SJSA1 (cell line): ENCODE measurements at regions not wholly inside any gene's neighbourhood (a gene's known extent, or its start where the extent isn't known, plus 50 kb on each side); places are given as distances from the start of the nearest gene placed in this dataset.

ENCODE experiments used
- DNase-seq, 2 experiments: peaks; one replicate each; pipeline ENCODE4 v3.0.0-alpha.2; 2015 to 2020; ENCODE audit warnings: low spot score in 2 of 2, low read depth in 1 of 2
- H3K27ac ChIP-seq: fragments of 250-450 bp; sonication (Bioruptor Pico); 2 replicates; pipeline ENCODE4 v1.5.1; 2020; ENCODE audit warnings: mild to moderate bottlenecking, moderate library complexity
- H3K27me3 ChIP-seq: fragments of 250-450 bp; sonication (Bioruptor Pico); replicated peaks from 2 replicates; pipeline ENCODE4 v1.5.1; 2020; ENCODE audit warnings: mild to moderate bottlenecking, moderate library complexity
- H3K36me3 ChIP-seq: fragments of 250-450 bp; sonication (Bioruptor Pico); 2 replicates; pipeline ENCODE4 v1.5.1; 2020; ENCODE audit warnings: mild to moderate bottlenecking
- H3K4me1 ChIP-seq: fragments of 250-450 bp; sonication (Bioruptor Pico); replicated peaks from 2 replicates; pipeline ENCODE4 v1.6.1; 2021; ENCODE audit warnings: mild to moderate bottlenecking
- H3K4me3 ChIP-seq: fragments of 250-450 bp; sonication (Bioruptor Pico); 2 replicates; pipeline ENCODE4 v1.5.1; 2020; ENCODE audit warnings: mild to moderate bottlenecking
- H3K9me3 ChIP-seq: fragments of 250-450 bp; sonication (Bioruptor Pico); replicated peaks from 2 replicates; pipeline ENCODE4 v1.5.1; 2020; ENCODE audit warnings: mild to moderate bottlenecking

DNA sequence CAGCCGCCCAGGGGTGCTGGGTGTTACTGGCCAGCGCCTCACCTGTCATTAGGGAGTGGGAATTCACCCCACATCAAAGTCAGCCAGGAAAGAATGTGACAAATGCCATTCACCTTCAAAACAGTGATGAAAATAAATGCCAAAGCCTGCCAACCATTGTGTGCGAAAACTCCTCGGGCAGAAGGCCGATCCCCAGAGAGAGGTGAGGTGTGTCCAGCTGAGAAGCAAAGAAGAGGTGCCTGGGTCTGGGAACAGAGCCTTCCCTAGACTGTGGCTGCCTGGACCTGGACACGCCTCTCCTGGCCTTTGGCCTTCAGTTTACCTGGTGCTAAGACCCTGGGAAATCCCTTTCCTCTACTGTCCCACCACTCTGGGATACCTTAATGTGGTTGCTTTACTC lies 142.7 kb downstream of the CYP26B1 start:
- Histone ChIP-seq H3K9me3 (no peaks in the 10 kb centered on the region), H3K36me3 (no peaks in the 10 kb centered on the region), H3K27ac (no peak overlapping the region), H3K27me3 (no peaks in the 10 kb centered on the region), H3K4me1 (no peaks in the 10 kb centered on the region), H3K4me3 (no peak overlapping the region)
- DNase-seq = no peak

GRCh38 chr2:72004201-72004915 lies 143.3 kb downstream of the CYP26B1 start:
- Histone ChIP-seq H3K4me1 (no peaks in the 10 kb centered on the region), H3K9me3 (no peaks in the 10 kb centered on the region), H3K27me3 (no peaks in the 10 kb centered on the region), H3K36me3 (no peaks in the 10 kb centered on the region), H3K4me3 (no peak overlapping the region), H3K27ac (no peak overlapping the region)
- DNase-seq = no peak

DNA sequence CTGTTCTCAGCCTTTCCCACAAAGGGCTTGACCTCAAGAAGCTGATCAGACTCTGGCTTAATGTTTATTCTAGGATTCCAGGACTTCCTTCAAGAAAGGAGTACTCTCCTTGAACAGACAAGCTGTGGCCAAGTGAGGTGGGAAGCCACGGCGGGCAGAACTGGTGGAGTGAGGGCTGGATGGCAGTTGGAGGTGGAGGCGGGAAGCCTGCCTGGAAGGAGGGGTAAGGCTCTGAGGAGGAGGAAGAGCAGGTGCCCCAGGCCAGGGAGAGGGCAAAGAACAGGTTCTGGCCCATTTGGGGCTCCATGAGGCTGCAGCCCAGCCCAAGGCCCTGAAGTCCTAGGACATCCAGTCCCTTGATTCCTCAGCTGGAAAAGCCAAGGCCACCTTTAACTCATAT lies 143.9 kb downstream of the CYP26B1 start:
- no peak for DNase-seq

GRCh38 chr2:72003124-72003523 lies 144.5 kb downstream of the CYP26B1 start:
- no peak overlapping the region for H3K27ac ChIP-seq
- H3K4me1 ChIP-seq = no peaks in the 10 kb centered on the region
- no peak for DNase-seq
- H3K9me3 ChIP-seq = no peaks in the 10 kb centered on the region
- H3K4me3 ChIP-seq = no peak overlapping the region
- H3K27me3 ChIP-seq = no peaks in the 10 kb centered on the region
- H3K36me3 ChIP-seq = no peaks in the 10 kb centered on the region

More for the DNA sequence above, 143.9 kb downstream of the CYP26B1 start:
- Histone ChIP-seq H3K4me3 (no peak overlapping the region), H3K4me1 (no peaks in the 10 kb centered on the region), H3K36me3 (no peaks in the 10 kb centered on the region), H3K27me3 (no peaks in the 10 kb centered on the region), H3K27ac (no peak overlapping the region), H3K9me3 (no peaks in the 10 kb centered on the region)

DNA sequence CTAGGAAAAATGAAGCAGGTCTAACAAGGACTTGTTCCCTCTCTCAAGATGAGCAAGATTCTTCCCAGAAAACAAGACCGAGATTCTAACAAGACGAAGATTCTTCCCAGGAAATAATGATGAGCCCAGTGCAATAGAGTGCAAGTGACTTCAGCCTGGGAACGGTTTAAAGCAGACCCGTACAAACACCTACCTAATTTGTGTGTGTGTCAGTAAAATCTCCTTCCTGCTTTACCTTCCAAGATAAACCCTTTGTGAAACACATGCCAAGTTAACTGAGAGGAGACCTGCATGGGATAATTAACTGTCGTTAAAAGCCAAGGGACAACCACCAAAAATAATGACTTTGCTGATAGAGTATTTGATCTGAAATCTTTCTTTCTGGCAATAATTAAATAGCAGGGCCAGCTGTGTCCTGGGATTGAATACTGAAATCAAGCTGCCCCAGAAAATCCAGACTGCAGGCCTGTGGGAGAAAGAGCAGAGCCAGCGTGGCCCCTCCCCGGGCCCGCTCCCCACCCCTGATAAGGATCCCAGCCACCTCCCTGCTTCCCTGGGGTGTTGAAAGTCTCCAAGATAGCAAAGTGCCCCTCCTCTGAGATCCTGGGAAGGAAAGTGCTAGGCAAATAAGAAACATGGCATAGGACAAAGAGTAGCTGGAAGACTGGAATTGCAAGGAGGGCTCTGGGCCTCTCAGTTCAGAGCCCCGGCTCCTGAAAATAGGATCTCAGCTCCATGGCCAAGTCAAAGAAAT lies 145.5 kb downstream of the CYP26B1 start:
- no peaks in the 10 kb centered on the region; the same call in 1 of the 2 replicates for H3K27me3 ChIP-seq
- no peaks in the 10 kb centered on the region for H3K9me3 ChIP-seq
- H3K4me3 ChIP-seq = no peak overlapping the region
- no peaks in the 10 kb centered on the region for H3K36me3 ChIP-seq
- no peak for DNase-seq
- no peaks in the 10 kb centered on the region for H3K4me1 ChIP-seq
- no peak overlapping the region for H3K27ac ChIP-seq

GRCh38 chr2:72000110-72000509 lies 147.6 kb downstream of the CYP26B1 start:
- H3K36me3 ChIP-seq = no peaks in the 10 kb centered on the region

DNA sequence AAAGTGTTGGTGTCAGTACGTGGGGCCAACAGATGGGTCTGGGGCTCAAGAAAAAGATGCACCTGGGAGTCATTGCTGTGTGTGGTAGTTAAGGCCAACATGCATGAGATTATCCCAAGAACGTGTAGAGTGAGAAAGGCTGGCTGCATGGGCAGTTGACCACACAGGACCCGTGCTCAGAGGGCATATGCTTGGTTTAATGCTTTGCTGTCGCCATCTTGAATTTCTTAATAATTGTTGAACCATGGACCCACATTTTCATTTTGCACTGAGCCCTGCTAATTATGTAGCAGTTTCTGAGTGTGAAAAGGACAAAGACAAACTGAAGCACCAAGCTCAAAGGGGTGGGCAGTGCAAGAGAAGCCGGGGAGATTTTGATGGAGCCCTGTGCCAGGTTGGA lies 148.1 kb downstream of the CYP26B1 start:
- H3K4me3 ChIP-seq = no peak overlapping the region
- DNase-seq = no peak
- no peak overlapping the region for H3K27ac ChIP-seq

More at GRCh38 chr2:72000110-72000509, 147.6 kb downstream of the CYP26B1 start:
- no peaks in the 10 kb centered on the region for H3K4me1 ChIP-seq
- DNase-seq = no peak
- no peak overlapping the region for H3K4me3 ChIP-seq
- H3K9me3 ChIP-seq = no peaks in the 10 kb centered on the region
- no peaks in the 10 kb centered on the region; the same call in 1 of the 2 replicates for H3K27me3 ChIP-seq
- no peak overlapping the region for H3K27ac ChIP-seq

GRCh38 chr2:71997843-71998242 lies 149.8 kb downstream of the CYP26B1 start:
- Histone ChIP-seq H3K4me3 (no peak overlapping the region), H3K36me3 (no peaks in the 10 kb centered on the region), H3K4me1 (no peaks in the 10 kb centered on the region), H3K27me3 (no peaks in the 10 kb centered on the region; the same call in 1 of the 2 replicates), H3K27ac (no peak overlapping the region), H3K9me3 (no peaks in the 10 kb centered on the region)
- DNase-seq = no peak

More for the DNA sequence above, 148.1 kb downstream of the CYP26B1 start:
- no peaks in the 10 kb centered on the region; the same call in 1 of the 2 replicates for H3K27me3 ChIP-seq
- no peaks in the 10 kb centered on the region for H3K4me1 ChIP-seq
- H3K9me3 ChIP-seq = no peaks in the 10 kb centered on the region
- no peaks in the 10 kb centered on the region for H3K36me3 ChIP-seq

DNA sequence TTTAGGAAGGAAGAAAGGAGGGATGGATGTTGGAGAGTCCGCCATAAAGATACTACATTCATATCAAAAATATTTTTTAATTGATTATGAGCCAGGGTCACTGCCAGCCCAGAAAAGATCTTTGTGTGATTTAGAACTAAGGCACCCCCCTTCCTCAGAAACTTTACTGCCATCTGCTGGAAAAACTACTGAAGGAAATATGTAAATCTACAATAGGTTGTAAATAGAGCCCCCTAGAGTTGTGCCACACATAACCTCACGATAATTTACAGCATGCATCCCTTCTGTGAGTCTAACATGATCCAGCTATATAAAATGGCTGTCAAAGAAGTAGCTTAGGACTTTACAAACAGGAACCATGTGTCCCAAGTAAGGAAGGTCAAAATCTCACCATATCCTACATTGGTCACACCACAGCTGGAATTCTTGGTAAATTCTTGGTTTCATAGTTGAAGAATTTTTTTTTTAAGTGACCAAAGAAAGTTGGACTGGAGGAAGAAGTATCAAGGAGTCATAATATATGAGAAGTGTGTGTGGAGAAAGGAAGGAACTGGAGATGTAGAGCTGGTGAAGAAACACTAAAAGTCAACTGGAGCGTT lies 152.5 kb downstream of the CYP26B1 start:
- no peaks in the 10 kb centered on the region for H3K36me3 ChIP-seq
- no peaks in the 10 kb centered on the region for H3K9me3 ChIP-seq
- no peaks in the 10 kb centered on the region for H3K4me1 ChIP-seq
- H3K27ac ChIP-seq = no peak overlapping the region
- peak in 1 of 2 experiments; percentile 31 for DNase-seq
- no peak overlapping the region for H3K4me3 ChIP-seq
- no peaks in the 10 kb centered on the region; the same call in none of the 2 replicates for H3K27me3 ChIP-seq

DNA sequence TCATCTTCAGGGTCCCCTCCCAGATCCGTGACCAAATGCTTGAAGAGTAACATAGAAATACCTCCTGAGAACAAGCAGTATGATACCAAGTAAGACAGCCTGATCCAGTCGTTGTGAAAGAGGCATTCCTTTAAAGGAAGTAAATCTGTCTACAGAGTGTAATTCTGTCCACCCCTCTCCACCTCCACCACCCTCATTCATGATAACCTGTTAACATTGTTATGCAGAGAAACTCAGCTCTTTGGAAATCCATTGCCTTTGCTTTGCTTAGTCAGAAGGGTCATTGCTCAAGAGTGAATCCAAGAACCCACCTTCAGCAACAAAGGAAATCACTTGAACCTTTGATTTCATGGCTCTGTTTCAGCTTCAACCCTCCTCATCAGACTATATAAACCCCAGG lies 155.6 kb downstream of the CYP26B1 start:
- peaks cover 5% of the 10 kb centered on the region for H3K27me3 ChIP-seq
- H3K36me3 ChIP-seq = no peaks in the 10 kb centered on the region
- DNase-seq = no peak
- H3K27ac ChIP-seq = no peak overlapping the region
- H3K4me3 ChIP-seq = no peak overlapping the region
- H3K4me1 ChIP-seq = no peaks in the 10 kb centered on the region
- no peaks in the 10 kb centered on the region for H3K9me3 ChIP-seq

- H3K4me3 ChIP-seq = no peak overlapping the region
- no peaks in the 10 kb centered on the region for H3K36me3 ChIP-seq
Measured at GRCh38 chr2:71991397-71991796, 156.3 kb downstream of the CYP26B1 start.

GRCh38 chr2:71990826-71991225 lies 156.8 kb downstream of the CYP26B1 start:
- peaks cover 7% of the 10 kb centered on the region; the same call in 1 of the 2 replicates for H3K27me3 ChIP-seq
- no peaks in the 10 kb centered on the region for H3K9me3 ChIP-seq

More at GRCh38 chr2:71991397-71991796, 156.3 kb downstream of the CYP26B1 start:
- no peak for DNase-seq
- H3K4me1 ChIP-seq = no peaks in the 10 kb centered on the region
- H3K27me3 ChIP-seq = peaks cover 7% of the 10 kb centered on the region
- H3K9me3 ChIP-seq = no peaks in the 10 kb centered on the region
- H3K27ac ChIP-seq = no peak overlapping the region

GRCh38 chr2:71990122-71990521 lies 157.5 kb downstream of the CYP26B1 start:
- Histone ChIP-seq H3K27ac (no peak overlapping the region), H3K36me3 (no peaks in the 10 kb centered on the region), H3K9me3 (no peaks in the 10 kb centered on the region), H3K27me3 (peaks cover 7% of the 10 kb centered on the region; the same call in 1 of the 2 replicates), H3K4me3 (no peak overlapping the region), H3K4me1 (no peaks in the 10 kb centered on the region)
- DNase-seq = no peak

More at GRCh38 chr2:71990826-71991225, 156.8 kb downstream of the CYP26B1 start:
- Histone ChIP-seq H3K36me3 (no peaks in the 10 kb centered on the region), H3K4me1 (no peaks in the 10 kb centered on the region), H3K4me3 (no peak overlapping the region), H3K27ac (no peak overlapping the region)
- DNase-seq = no peak

GRCh38 chr2:71989671-71990070 lies 158.0 kb downstream of the CYP26B1 start:
- H3K36me3 ChIP-seq = no peaks in the 10 kb centered on the region
- no peak overlapping the region for H3K27ac ChIP-seq
- H3K9me3 ChIP-seq = no peaks in the 10 kb centered on the region

More at GRCh38 chr2:71989671-71990070, 158.0 kb downstream of the CYP26B1 start:
- no peak for DNase-seq
- Histone ChIP-seq H3K4me1 (no peaks in the 10 kb centered on the region), H3K4me3 (no peak overlapping the region), H3K27me3 (peaks cover 7% of the 10 kb centered on the region; the same call in 1 of the 2 replicates)
